ENCODE measurements at regions not wholly inside any gene's neighbourhood (a gene's known extent, or its start where the extent isn't known, plus 50 kb on each side); places are given as distances from the start of the nearest gene placed in this dataset.

DNA sequence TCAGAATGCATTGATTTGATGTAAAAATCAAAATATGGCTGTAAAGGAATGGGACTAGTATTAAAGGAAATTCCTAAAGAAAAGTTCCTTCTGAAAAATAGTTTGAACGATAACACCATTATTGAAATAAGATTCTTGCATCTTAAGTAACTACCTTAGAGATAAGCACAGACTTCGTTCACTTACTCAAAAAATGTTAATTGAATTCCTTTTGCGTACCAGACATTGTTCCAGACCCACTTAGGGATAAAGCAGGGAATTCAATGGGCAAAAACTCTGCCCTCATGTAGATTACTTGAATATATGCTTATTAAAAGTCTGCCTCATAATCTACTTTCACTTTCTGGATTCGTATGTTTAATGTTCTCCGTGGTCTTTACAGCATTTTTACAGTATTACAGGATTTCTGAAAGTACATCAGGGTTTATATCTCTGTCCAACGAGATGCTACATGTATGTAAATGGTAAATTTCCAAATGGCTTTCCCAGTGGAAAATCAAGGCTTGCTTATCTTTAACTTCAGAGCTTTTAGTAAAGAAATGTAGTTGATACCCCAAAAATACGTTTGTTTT, 213.7 kb downstream of the GXYLT1 start:
- peak in 1 of 4 experiments; percentile 7 for DNase-seq

DNA sequence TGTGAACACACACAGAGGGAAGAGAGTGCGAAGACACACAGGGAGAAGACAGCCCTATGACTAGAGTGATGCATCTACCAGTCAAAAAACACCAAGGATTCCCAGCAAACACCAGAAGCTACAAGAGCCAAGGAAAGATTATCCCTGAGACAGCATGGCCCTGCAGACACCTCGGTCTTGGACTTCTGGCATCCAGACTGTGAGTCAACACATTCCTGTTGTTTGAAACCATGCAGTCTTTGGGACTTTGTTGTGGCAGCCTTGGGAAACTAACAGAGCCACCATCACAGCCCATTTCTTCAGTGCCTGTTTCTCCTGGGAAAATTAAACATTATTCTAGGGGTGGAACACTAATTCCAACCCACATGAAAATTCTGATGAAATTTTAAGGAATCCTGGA, 220.6 kb downstream of the GXYLT1 start:
- no peak for DNase-seq

DNA sequence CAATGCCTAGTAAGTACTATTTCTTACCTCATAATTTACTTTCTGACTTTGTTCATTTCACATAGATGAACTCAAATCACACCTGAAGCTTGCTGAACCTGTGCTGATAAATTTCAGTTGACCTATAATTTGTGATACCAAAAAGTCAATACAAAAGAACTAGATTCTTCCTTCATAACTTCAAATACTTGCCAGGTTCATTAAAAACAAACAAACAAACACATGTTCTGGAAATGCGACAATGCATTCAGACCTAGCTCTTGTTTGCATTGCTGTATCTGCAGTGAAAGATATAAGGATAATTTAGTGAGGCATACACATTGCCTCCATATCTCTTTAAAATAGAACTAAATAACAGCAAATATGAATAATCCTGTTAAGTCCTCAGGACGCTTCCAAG, 221.3 kb downstream of the GXYLT1 start:
- no peak for DNase-seq

DNA sequence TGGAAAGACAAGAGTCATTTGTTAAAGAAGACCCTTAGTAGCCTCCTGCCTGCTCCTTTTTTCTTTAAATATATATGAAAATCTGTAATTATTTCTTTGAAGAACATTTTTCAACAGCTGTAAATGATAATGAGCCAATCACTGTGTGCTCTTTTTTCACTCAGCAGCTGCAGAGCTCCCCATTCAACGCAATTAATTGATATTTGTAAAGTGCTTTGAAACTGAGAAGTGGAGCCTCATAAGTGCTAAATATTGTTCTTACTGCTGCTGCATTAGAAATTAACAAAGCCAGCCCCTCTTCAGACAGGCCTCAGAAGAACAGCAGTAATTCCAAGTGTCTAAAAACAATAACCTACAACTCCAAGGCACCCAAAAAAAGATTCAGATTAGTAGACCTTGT, 224.3 kb downstream of the GXYLT1 start:
- DNase-seq = no peak

DNA sequence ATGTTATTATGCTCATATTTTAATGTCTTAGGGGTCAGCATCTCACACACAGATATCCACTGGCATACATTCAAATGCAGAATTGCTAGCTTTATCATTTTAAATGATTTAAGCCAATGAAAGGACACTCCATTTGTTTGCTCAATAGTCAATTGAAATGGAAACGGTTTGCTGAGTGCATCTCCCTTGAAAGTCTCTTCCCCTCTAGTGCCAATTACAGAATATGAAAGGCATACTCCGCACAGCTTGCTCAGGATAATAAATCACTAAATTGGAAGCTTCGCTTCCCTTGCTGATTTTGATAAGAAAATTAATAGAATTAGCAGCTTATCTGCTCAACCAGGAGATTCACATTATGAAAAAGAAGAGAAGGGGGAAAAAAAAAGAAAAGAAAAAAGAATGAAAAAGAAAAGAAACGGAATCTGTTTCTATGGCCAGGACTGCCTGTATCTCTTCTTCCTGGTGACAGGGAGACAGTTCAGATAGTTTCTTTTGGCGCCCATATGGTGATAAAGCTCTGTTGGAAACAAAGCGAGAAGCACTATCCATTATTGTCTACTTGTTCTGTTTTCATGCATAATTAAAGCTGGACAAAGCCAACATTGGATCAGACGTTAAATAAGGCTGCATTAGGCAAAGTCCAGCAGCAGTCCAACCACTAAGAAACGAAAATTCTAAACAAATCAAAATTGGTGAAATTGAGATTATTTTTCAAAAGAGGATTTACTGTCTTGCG, 225.0 kb downstream of the GXYLT1 start:
- DNase-seq = no peak

DNA sequence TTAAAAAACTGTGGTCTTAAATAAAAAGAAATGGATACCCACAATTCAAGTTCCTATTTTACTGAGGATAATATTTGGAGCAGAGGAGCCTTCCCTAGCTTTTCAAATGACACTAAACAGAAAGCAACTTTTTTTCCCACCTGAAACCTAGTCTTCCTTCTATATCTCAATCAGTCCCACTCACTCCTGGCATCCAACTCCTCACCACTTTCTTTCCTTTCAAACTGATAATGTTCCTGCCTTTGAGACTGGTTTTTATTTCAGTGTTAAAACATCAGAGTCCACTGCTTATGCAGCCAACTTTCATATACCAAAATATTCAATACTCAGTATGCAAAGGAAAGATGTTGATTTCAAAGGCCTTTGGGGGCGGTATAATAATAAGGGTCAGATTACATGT, 225.6 kb downstream of the GXYLT1 start:
- no peak for DNase-seq

DNA sequence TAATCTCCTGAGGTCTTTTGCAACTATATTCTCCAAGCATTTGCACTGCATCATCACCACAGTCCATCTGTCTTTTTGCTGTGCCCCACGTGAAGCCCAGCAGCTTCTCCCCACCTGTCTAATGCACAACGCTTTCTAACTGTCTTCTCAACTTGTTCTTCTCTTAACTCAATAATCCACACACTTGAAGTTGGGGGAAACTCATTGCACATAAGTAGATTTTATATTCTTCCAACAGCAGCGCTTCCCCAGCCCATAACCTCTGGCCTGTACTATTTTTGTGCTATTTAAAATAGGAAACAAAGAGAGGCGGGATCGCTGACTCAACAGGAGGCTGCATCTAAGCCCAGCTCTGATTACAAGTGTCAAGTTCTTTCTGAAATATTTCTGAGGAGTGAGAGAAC, 226.7 kb downstream of the GXYLT1 start:
- peak; percentile 30 to 58 (median 48) for DNase-seq

DNA sequence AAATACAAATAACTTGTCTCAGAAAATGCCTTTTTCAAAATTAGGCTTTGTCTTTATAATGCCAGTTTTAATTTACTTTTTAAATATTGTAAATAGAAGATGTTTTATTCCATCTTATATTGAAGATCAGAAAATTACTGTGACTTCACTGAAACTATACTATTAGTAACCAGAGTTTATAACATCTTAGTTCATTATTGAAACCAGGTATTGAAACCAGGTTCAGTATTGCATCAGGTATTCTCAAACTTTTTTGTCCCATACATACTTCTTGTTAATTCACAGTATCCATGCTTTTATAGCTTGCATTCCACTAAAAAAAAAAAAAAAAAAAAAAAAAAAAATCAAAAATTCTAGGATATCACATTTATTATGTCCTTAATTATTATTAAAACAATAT, 227.5 kb downstream of the GXYLT1 start:
- DNase-seq = no peak

DNA sequence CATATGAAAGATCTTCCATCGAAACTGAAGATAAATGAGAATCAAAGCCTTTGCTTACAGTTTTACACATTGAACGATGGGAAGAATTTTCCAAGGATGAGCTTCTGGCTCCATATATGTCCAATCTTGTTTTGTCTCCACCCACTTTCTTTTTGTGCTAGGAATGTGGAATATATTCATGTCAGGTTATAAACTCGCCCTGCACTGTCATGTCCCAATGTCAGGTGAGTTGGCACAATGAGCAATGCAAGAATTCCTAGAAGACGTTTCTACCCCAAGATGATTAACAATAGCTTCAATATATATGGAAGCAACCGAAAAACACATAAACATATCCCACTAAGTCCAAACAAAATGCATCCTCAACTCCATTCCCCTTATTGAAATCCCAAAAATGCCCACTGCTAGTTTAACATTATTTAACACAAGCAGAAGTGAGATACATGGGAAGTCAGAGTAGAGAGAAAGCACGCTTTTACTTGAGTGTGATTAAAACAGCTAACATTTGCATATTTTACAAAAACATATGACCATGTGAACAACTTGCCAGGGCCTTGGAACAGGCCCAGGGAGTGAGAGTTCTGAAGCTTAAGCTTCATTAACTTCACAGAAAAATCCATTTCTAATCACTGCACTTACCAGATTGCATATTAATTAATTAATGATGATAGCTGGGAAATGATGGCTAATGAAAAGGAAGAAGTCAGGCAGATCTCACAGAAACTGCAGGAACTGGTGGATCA, 233.9 kb downstream of the GXYLT1 start:
- DNase-seq = no peak

DNA sequence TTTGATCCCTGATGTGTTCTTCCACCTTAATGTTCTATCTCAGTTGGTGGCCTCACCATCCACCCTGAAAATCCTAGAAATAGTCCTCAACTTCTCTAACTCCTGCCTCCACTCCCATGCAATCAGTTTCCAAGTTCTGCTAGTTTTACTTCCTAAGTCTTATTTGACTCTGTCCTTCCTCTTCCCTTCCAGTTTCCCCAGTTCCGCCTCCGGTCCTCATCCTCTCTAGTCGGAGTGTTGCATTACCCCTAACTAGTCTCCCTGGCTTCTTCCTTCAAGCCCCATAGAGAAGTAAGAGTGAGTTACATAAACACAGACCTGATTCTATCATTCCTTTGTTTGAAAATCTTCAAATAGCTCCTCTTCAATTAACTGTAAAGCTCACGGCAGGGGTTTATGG, 236.5 kb downstream of the GXYLT1 start:
- peak; percentile 18 to 53 (median 46) for DNase-seq

DNA sequence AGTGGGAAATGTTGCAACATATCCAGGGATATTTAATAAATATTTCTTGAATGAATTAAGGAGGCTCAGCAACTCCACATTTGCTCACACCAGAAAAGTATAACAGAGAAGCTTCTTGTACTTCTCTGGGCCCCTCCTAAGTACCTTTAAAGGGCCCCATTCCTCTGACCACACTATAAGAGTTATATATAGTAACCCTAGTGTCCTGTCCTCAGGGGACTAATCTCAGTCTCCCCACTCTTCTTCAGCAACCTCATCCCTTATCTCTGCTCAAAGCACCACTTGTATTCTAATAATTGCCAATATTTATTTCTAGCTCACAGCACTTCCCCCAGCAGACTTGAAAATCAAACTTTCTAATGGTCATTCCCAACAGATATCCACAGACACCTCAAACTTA, 237.1 kb downstream of the GXYLT1 start:
- no peak for DNase-seq

DNA sequence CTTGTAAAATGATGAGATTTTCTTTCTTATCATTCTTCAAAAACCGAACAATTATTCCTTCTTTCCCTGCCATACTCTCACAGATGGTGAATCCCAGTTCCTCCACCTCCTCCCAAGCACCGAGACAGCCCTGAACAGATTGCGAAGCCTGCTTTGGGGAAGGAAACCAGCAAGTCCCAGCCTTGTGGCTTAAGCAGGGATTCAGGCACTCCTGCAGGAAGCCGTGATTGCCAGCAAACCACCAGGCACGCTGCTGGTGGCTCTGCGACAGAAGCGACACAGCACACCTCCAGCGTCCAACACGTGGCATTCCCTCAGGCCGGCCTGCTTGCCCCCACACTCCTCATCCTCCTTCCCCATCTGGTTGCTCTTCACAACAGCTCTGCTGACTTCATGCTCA, 237.7 kb downstream of the GXYLT1 start:
- DNase-seq = peak in 3 of 4 experiments; percentile 15 to 30 (median 16)

DNA sequence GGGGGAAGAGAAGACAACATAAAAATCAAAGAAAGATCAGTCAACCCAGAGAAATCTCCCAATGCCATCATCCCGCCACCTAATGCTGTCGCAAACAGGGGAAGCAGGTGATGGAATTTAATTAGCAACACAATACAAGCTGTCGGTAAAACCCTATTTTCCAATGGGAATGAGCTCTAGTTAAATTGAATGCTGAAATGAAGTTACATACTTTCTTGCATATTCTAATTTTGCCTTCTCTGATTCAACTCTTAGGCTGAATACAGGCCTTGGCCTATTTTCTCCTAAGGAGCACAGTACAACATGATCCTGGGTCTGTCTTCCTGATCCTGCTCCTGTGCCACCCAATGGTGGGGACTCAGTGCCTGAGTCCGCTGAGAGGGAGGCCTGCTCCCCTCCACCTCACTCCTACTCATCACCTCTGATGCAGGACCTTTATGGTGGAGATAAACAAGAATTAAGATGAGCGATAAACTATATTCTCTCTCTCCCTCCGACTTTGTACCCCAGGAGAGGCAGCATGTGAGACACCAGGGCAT, 238.8 kb downstream of the GXYLT1 start:
- DNase-seq = no peak

DNA sequence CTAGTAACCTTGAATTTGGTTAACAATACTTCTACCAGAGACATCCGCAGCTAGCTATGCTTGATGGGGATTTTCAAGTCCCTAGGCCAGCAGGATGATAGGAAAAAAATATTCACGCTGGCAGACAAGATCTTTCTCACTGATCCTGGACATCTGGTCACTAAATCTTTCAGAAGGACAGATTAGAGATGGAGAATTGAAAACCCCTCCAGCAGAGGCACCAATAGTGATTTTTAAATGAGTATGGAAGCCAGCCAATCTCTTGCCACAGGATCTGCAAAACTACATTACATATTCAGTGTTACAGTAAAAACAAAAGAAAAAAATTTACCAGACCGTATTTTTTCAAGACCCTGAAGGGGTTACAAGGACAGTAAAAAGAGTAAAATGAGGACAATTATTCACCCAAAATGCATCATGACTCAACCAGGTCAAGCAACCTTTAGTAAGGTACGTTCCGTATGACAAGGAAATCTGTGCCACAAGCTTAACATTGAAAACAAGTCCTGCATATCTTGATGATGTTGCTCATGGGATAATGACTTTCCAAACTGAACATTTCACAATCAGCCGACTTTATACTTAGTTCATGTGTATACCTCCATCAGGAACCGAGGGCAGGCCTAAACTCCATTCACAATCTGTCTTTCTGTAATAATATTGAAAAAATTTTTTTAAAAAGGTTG, 239.5 kb downstream of the GXYLT1 start:
- no peak for DNase-seq

DNA sequence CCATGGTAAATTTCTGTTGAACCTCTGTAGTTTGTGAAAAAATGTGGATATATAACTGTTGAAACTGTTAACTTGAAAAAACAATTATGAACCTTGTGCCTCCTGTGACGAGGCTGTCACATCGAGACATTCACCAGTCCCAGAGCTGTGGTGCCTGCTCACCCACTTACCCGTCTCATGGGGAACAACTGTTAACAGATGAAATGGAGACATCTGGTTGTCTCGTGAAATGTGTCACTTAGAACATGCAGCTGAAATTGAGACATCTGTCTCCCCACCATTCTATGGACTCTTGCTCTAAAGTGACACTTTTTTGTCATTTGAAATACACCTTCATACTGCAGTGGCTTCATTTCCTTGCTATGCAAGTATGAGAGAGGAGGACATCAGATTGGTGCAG, 240.6 kb downstream of the GXYLT1 start:
- DNase-seq = no peak

DNA sequence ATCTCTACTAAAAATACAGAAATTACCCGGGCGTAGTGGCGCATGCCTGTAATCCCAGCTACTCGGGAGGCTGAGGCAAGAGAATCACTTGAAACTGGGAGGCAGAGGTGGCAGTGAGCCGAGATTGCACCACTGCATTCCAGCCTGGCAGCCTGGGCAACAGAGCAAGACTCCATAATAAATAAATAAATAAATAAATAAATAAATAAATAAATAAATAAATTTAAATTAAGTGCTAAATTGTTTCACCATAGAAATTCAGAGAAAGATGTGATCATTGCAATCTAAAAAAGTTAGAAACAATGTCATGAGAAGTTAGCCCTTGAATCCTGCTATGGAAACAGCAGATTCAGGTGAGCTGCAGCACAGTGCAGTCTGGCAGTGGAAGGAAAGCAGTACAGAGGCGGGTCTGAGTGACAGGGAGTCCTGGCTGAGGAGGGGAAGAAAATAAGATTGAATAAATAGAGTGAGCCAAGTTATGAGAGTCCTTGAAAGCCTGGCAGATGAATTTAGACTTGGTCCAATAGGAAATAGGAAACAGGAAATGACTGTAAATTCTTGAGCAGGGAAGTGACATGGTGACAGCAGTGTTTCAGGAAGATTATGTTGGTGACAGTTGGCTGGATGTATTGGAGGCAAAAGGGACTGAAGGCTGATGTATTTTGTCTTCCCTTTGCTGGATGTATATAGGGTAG, 241.5 kb downstream of the GXYLT1 start:
- no peak for DNase-seq

DNA sequence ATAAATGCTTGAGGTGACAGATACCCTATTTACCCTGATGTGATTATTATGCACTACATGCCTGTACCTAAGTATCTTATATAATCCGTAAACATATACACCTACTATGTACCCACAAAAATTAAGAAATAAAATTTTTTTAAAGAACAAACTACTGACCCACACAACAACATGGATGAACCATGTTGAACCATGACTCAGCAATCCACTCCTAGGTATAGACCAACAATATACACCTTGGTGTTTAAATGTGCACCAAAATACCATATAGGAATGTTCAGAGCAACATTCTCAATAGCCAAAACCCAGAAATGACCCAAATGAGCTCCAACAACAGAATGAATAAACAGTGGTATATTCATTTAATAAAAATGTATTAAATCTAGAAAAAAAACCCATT, 245.1 kb downstream of the GXYLT1 start:
- no peak for DNase-seq

DNA sequence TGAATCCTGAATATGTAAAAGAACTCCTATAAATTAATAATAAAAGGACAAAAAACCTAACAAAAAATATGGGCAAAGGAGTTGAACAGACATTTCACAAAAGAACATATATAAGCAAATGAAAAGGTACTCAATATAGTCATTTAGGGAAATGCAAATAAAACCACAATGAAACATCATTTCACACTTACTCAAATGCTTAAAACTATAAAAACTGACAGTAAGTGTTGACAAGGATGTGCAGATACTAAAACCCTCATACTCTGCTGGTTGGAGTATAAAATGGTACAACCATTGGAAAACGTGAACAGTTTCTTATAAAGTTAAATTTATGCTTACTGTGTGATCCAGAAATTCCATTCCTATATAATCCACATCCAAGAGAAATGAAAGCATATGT, 247.1 kb downstream of the GXYLT1 start:
- no peak for DNase-seq

DNA sequence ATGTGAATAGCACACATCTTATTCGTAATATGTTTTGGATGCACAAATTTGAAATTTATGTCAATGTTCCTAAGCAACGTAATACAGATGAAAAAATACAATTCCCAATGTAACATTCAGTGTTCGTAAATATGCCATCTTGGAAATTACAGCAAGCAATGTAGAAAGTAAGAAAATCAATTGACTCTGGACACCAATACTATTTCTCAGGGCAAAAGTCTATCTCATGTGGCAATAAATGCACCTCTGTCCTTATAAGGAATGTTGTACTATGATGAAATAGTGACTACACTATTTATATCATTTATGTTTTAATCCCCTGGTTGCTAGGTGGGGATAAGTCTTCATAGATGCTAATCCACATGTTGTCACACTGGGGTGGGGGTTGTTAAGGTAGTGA, 251.2 kb downstream of the GXYLT1 start:
- no peak for DNase-seq

DNA sequence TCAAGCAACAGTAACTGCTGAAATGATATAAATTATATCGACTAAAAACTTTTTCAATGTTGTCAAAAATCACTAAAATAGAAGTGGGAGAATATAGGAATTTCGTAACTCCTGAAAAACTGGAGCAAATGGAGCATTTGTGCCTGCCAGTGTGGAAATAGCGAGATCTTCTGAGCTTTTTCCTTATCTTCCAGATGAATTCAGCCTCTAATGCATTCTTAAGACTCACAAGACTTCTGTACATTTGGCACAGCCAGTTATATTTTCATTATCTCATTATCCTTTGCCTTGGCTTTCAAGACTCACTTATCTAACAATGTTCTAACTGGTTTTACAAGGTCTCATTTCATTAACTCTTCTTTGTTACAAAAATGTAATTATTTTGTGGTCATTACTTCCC, 252.4 kb downstream of the GXYLT1 start:
- no peak for DNase-seq

DNA sequence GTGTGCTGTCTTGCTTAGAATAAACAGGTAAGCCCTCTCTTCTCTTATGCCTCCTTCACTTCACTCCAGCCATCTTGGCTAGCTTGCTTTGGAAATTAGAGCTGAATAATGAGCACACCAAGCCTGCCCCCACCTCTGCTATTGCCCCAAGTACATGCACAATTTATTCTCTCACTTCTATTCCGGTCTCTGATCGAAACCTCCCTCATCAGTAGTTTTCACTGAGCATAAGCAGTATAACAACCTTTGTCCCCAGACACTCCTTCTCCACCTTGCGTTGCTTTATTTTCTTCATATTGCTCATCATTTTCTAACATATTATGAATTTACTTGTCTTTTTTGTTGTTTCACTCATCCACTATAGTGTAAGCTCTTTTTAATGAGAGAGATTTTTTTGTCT, 253.4 kb downstream of the GXYLT1 start:
- no peak for DNase-seq

DNA sequence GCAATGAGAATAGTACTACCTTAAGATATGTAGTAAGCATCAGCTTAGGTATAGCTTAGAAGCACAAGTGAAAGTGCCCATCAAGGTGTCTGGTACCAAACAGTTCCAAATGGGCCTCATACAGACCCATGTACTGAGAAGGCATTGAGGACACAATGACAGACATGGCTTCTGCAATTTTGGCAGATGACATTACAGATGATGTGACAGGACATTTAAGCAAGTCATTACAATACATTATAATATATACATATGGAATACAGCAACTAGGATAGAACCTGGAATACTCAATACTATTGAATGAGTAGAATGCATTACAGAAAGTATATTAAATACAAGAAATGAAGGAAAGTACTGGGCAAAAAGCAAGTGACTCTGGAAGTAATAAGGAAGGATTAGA, 256.4 kb downstream of the GXYLT1 start:
- DNase-seq = no peak
